ENCODE measurements at regions not wholly inside any gene's neighbourhood (a gene's known extent, or its start where the extent isn't known, plus 50 kb on each side); places are given as distances from the start of the nearest gene placed in this dataset.

GRCh38 chr13:65841156-65841555, 1389.0 kb downstream of the PCDH9 start:
- Histone ChIP-seq H3K36me3 (no peaks in the 10 kb centered on the region), H3K4me3 (no peak overlapping the region), H3K27me3 (no peaks in the 10 kb centered on the region), H3K27ac (no peak overlapping the region), H3K9me3 (ENCODE audit: low read depth) (no peaks in the 10 kb centered on the region), H3K4me1 (ENCODE audit: low read depth) (no peaks in the 10 kb centered on the region)
- DNase-seq (ENCODE audit: low read depth in 1 of 2, low spot score in 1 of 2): peak in 1 of 2 donors; percentile 7
- no peak for TF ChIP-seq CTCF (IDR thresholded peaks at IDR 0.05; ENCODE audit: low read depth, low read length)

GRCh38 chr13:65836066-65836465, 1394.1 kb downstream of the PCDH9 start:
- H3K4me3 ChIP-seq: no peak overlapping the region
- H3K4me1 ChIP-seq (ENCODE audit: low read depth): no peaks in the 10 kb centered on the region
- peak in 1 of 2 donors; percentile 13 for DNase-seq (ENCODE audit: low read depth in 1 of 2, low spot score in 1 of 2)
- H3K9me3 ChIP-seq (ENCODE audit: low read depth): no peaks in the 10 kb centered on the region
- H3K27me3 ChIP-seq: no peaks in the 10 kb centered on the region
- no peaks in the 10 kb centered on the region for H3K36me3 ChIP-seq
- H3K27ac ChIP-seq: no peak overlapping the region
- TF ChIP-seq CTCF (IDR thresholded peaks at IDR 0.05; ENCODE audit: low read depth, low read length): no peak

- Histone ChIP-seq H3K4me1 (ENCODE audit: low read depth) (no peaks in the 10 kb centered on the region), H3K27ac (no peak overlapping the region), H3K36me3 (no peaks in the 10 kb centered on the region), H3K9me3 (ENCODE audit: low read depth) (no peaks in the 10 kb centered on the region), H3K27me3 (no peaks in the 10 kb centered on the region), H3K4me3 (no peak overlapping the region)
- TF ChIP-seq CTCF (IDR thresholded peaks at IDR 0.05; ENCODE audit: low read depth, low read length): no peak
- no peak for DNase-seq (ENCODE audit: low read depth in 1 of 2, low spot score in 1 of 2)
Measured at GRCh38 chr13:65834897-65835296, 1395.2 kb downstream of the PCDH9 start.

- H3K4me3 ChIP-seq: no peak overlapping the region
- no peak overlapping the region for H3K27ac ChIP-seq
- H3K27me3 ChIP-seq: no peaks in the 10 kb centered on the region
- no peak for TF ChIP-seq CTCF (IDR thresholded peaks at IDR 0.05; ENCODE audit: low read depth, low read length)
- no peaks in the 10 kb centered on the region for H3K36me3 ChIP-seq
- H3K4me1 ChIP-seq (ENCODE audit: low read depth): no peaks in the 10 kb centered on the region
- no peaks in the 10 kb centered on the region for H3K9me3 ChIP-seq (ENCODE audit: low read depth)
- no peak for DNase-seq (ENCODE audit: low read depth in 1 of 2, low spot score in 1 of 2)
Measured at GRCh38 chr13:65830411-65831205, 1399.5 kb downstream of the PCDH9 start.

GRCh38 chr13:65829241-65830008, 1400.7 kb downstream of the PCDH9 start:
- no peak for TF ChIP-seq CTCF (IDR thresholded peaks at IDR 0.05; ENCODE audit: low read depth, low read length)
- no peak for DNase-seq (ENCODE audit: low read depth in 1 of 2, low spot score in 1 of 2)
- H3K27me3 ChIP-seq: no peaks in the 10 kb centered on the region
- no peaks in the 10 kb centered on the region for H3K9me3 ChIP-seq (ENCODE audit: low read depth)
- no peaks in the 10 kb centered on the region for H3K36me3 ChIP-seq
- H3K4me1 ChIP-seq (ENCODE audit: low read depth): no peaks in the 10 kb centered on the region
- no peak overlapping the region for H3K4me3 ChIP-seq
- H3K27ac ChIP-seq: no peak overlapping the region
